ENCODE measurements at regions not wholly inside any gene's neighbourhood (a gene's known extent, or its start where the extent isn't known, plus 50 kb on each side); places are given as distances from the start of the nearest gene placed in this dataset.

DNA sequence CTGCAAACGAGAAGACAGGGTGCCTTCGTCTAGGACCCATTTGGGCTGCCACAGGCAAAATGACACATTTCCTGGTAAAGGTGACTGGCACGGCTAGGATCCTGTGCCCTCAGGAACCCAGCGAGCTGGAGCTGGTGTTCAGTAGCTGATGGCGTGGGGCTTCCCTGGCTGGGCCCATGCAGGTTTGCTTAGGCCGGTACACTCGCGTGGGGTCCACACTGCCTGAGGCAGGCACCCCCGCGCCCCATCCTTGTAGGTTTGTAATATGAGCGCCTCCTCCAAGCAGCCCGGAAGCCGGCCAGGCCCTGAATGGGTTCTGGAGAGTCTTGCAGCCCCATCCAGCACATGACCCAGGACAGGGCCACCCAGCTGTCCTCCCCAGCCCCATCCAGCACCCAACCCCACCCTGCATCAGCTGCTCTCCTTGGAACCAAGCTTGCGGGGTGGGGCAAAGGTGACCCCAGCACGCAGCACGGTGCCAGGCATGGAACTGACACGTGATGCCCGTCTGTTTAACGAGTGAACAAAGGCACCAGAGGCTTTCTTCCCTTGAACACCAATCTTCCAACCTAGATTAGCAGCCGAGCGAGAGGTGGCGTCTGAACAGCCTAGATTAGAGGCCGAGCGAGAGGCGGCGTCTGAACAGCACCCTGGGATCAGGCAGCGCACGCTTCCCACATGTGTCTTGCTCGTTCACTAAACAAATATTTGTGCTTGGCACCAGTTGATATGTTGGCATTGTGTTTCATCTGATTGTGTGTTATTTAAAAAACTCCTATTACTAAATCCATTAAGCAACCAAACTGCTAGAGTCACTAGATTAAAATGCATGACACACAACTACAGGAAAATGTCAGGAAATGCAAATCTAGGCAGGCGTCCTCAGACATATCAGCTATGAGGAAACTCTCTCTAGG is 112.1 kb downstream of the DLL1 start:
- no peak for DNase-seq (ENCODE audit: low read depth in 1 of 2, low spot score in 1 of 2)

DNA sequence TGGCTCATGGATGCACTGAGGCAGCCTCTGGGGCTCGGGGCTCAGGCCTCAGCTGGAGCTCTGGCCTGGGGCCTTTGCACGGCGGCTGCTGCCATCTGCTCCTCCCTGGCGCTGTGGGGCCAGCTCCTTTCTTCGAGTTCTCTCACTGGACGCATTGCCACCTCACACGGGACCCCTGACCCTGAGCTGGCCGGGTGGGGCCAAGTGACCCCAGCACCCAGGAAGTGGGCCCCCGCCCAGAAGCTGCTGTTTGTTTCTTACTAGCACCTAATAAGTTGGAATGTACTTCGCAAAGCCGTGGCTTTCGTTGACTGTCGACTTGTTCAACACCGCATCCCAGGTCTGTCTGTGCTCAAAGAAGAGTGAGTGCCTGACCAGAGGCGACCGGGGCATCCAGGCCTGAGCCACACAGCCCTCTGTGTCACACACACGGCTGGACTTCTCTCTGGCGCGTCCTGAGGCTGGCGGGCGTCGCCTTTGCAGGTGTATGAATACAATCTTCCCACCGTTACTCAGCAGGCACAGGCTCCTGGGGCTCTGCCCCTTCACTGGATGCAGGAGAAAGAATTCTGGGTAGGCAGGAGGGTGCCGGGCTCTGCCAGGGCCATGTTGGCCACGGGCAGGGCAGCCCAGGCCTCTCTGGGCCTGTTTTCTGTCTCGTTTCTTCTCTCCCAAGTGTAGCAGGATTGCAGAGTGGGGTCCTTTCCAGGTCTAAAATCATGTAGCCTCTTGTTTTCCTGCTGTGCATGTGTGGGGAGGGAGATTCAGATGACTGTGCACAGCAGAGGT is 112.9 kb downstream of the DLL1 start:
- no peak for DNase-seq (ENCODE audit: low read depth in 1 of 2, low spot score in 1 of 2)

DNA sequence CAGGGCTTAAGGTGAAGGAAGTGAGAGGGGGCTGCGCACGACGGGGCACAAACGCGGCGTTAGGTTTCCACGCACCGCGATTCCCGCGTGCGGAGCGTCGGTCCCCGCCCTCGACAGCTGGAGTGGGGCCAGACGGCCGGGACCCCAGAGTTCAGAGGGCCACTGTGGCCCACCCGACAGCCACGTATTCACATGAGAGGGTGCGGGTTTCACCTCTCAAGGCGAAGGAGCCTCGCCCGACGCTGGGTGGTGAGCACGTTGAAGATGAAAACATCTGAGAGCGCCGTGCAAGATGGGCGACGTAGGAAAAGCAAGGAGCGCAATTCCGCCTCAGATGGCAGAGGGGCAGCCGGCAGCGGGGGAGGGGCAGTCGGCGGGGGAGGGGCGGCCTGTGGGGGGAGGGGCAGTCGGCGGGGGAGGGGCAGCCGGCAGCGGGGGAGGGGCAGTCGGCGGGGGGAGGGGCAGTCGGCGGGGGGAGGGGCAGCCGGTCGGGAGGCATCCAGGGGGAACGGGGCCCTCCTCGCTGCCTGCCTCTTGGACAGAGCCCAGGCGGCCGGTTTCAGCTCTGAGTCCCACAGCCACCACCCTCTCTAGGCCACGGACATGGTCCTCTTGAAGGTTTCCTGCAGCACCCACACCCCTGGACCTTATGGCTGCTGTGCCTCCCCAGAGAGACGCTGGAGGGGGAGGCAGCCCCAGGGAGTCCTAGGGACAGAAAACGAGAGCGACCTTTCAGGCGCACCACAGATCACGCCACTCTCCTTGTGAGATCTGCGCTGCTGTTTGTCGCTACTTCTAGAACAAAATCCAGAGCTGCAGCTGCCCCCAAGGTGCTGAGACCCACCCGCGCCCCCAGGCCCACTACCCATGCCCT is 113.7 kb downstream of the DLL1 start:
- DNase-seq (ENCODE audit: low read depth in 1 of 2, low spot score in 1 of 2) = no peak

DNA sequence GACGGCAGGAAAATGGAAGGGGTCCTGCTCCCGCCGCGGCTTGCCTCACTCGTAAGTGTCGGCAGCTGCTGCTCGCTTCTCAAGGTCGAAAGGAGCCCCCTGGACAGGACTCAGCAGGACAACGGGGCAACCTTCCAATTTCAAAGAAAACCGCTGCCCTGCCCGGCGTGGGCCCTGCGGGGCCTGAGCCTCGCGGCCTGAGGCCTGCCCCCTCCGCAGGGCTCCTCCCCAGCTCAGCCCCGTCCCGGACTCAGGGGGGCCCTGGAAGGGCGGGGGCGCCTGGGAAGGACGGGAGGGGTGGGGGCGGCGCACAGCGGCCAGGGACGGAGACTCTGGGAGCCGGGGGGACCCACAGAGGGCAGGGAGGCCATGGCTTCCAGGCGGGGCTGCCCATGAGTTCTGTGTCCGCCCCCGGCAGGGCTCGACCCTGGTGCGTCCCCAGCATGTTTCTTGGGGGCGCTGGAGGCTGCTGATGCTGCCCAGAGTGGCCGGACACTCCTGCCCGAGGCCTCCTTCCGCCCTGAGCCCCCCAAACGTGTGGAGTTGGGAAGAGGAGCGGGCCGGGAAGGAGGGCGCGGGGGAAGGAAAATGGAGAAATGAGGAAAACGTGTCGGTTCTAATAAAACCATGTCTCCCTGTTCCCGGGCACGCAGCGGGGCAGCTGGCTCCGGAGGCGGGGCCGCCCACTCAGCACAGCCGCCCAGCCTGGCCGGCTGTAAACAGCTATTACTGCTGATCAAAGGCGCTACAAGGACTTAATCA is 114.6 kb downstream of the DLL1 start:
- no peak for DNase-seq (ENCODE audit: low read depth in 1 of 2, low spot score in 1 of 2)

DNA sequence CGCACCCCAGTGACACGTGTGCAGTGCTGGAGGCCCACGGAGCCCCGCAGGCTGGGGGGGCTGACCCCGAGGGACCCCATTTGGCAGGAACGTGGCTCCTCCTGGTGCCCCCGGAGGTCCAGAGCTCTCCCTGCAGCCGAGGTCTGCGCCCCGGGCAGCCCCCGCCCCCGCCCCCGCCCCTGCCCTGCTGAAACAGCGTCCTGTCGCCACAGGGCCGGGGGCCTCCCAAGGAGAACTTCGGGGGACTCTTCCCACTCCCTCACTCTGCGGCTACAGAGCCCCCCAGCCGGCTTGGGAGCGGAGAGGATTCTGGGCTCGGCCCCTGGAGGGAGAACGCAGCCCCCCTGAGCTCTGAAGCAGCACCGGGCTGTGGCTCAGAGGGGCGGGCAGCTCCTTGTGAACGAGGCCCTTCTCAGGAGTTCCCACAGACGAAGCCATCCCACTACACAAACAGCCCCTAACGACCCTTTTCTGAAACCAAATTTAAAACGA is 115.2 kb downstream of the DLL1 start:
- DNase-seq (ENCODE audit: low read depth in 1 of 2, low spot score in 1 of 2) = no peak

DNA sequence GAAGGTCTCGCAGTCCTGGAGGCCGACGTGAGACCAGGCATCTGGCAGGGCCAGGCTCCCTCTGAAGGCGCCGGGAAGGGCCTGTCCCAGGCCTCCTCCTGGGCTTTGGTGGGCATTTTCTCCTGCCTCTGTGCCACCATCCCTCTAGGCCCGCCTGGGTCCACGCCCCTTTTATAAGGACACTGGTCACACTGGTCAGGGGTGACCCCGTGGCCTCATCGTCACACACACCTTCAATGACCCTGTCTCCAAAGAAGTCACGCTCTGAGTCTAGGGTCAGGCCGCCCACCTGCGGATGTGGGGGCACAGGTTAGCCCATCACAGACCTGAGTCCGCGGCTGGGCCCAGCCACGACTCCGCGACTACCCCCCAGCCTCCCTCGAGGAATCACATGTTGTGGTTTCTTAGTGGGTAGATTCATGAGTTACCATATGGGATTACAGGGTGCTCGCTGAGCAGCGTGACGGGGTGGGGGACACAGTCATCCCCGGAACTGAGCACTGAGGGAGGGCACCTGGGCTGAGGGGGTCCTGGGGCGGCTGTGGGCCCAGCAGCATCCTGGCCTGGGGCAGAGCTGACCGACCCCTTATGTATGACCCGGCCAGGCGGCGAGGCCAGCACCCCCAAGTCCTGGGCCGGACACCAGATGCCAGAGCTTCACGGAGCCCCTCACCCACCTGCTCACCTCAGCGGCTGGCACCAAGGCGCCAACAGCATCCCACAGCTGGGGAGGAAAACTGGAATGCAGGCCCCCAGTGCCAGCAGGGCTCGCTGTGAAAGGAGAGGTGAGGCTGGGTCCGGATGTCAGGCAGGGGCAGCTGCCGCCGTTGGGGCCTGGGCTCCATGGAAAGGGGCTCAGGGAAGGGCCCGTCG is 115.9 kb downstream of the DLL1 start:
- DNase-seq (ENCODE audit: low read depth in 1 of 2, low spot score in 1 of 2) = no peak

DNA sequence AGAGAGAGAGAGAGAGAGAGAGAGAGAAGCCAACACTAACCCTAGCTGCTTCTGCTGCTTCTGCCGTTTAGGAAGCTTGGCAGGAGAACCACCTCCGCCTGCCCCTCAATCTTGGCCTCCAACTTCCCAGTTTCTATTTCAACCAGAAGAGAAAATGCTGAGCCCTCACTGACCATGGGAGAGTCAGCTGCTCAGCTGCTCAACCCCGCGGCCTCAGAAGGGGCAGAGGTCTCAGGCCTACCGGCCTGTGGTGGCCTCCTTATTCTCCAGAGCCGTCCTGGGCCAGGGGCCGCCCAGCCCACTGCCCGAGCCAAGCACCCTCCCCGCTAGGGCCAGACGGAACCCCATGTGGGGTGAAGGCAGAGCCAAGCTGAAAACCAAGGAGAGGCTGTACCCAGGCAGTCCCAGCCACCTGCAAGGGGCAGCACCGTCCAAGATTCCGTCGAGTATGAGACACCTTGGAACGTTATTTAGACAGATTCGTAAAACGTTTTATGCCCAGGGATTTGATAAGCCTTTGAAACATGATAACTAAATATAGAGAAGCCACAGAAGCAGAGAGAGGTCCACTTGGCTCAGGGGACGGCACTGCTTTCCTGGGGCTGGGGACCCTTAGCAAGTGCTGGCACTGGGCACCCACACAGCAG is 116.6 kb downstream of the DLL1 start:
- no peak for DNase-seq (ENCODE audit: low read depth in 1 of 2, low spot score in 1 of 2)

DNA sequence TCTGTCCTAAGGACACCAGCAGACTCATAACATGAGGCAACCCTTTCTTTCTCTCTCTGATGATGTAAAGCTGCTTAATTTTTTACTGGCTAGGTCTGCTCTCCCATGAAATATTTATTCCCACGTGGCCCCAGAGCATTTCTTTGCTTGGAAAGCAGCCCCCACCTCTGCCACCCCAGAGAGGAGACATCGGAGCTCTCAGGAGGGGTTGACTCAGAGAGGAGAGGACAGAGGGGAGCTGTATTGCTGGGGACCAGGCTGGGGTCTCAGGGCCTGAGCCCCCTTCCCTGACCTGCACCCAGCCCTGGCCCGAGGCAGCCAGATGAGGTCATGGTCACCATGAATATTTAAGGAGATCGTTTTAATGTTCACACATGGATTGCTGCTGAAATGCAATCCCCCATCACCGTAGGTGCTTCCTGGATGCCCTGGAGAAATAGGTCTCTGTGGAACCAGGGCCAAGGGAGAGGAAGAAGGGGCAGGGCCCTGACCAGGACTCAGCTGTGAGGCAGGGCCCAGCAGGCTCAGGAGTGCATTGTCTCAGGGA is 117.5 kb downstream of the DLL1 start:
- no peak for DNase-seq (ENCODE audit: low read depth in 1 of 2, low spot score in 1 of 2)

DNA sequence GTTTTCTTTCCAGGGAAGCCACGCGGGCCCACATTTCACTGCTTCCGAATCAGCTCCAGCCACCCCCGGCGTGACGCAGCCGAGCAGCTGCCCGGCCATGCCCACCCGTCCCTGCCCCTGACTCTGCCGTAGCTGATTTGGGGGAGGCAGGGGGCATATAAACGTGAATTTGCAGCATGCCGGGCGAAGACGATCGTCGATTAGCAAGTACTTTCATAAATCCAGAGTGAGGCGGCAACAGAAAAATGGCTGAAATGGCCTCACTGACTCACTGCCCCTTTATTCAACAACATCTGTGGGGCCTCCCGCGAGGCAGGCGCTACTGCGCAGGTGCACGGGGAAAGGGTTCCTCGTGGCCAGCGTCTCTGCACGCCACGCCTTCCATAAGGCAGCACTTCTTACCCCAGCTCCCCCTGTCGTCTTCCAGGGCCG is 118.0 kb downstream of the DLL1 start:
- no peak for DNase-seq (ENCODE audit: low read depth in 1 of 2, low spot score in 1 of 2)

DNA sequence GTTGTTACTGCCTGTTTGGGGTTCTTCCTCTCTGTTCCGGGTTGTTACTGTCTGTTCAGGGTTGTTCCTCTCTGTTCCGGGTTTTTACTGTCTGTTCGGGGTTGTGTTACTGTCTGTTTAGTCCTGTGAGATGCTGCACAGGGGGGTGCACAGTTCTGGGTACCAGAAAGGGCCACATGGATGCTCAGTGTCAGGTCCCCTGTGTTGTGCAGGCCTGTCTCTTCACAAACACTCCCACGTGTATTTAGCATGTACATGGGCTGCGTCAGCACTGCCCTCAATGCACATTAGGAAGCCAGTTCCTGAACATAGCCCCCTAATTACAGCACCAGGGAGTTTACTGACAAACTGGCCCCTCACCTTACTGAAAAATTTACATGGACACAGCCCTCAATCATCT is 118.5 kb downstream of the DLL1 start:
- no peak for DNase-seq (ENCODE audit: low read depth in 1 of 2, low spot score in 1 of 2)

DNA sequence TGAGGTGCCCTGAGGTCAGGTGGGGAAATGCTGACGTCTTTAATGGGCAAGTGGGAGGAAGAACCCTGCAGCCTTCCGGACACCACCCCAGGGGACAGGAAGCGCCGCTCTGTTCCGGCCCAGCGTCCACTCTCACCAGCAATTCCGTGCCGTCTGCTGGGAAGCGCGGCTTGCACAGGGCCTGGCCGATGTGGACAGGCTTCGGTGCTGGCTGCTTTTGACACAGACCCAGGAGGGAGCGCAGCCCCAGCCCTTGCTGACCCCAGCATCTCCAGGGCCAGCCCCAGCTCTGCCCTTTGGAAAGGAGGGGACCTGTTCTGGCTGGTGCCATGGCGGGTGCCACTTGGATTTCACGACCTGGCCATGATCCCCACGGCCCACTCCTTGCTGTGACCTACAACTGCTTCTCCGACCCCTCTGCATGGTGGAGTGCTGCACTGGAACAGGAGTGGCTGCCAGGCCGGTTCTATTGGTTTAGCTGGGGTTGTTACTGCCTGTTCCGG is 123.2 kb downstream of the DLL1 start:
- no peak for DNase-seq (ENCODE audit: low read depth in 1 of 2, low spot score in 1 of 2)

DNA sequence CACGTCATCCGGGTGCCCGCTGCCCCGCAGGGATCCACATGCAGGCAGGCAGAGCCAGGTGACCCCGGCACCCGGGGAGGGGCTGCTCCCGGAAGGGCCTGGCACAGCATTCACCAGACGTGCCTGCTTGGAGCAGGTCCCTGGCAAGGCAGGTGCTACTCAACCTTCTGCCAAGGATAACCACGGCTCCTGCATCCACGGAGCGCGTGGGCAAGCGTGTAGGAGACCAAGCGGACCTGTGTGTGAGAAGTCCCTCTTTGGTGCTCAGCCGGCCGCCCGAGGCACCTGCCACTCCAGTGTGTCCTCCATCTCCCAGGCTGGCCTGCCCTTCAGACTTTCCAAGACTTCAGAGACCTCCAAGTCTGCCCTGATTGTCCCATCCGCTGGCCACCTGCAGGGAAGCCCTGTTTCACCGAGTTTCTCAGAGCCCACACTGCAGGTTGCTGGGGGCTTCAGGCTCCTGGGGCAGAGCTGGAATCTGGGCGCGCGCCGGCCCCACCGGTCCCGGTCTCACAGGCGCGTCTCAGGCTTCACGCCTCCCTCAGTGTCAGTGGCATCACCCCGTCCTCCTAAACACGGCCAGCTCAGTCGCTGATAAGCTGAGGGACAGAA is 124.3 kb downstream of the DLL1 start:
- DNase-seq (ENCODE audit: low read depth in 1 of 2, low spot score in 1 of 2) = no peak

DNA sequence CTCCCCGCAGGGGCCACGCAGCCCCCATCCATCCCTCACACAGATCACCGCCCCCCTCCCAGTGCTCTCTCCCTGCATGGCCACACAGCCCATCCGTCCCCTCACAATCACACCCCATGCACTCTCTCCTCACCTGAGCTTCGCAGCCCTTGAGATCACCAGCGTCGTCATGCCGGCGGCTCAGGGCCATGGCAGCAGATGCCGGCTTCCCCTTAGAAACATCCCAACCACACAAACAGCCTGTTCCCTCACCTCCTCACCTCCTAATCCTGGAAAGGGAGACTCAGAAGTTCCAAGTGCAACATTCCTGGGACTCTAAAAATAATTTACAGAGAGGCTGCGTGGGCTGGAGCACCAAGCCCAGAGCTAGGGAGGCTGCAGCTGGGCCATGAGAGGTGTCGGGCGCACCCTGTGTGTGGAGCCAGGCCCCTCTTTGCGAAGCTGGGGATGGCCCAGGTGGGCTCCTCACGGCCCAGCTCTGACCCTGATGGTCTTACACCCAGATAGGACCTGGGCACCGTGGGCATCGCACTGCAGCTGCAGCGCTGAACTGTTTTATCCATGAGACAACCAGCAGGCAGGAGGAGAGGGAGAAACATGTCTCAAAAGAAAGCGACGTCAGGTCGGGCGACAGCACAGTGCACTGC is 125.3 kb downstream of the DLL1 start:
- no peak for DNase-seq (ENCODE audit: low read depth in 1 of 2, low spot score in 1 of 2)

DNA sequence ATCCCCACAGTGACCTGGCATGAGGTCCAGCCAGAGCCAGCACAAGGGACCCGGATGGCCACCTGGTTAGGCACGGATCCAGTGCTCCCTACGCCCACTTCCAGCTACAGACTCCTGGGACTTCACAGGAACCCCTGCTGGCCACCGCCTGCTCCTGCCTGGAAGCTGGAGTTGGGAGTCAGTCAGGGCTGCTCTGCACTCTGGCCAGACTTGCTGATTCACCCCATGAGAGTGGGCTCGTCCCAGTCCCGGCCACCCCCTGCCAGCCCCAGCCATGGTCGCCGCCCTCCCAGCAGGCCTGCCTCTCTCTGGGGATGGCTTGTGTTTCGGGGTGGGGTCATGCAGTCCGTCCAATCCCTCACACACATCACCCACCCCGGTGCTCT is 125.8 kb downstream of the DLL1 start:
- DNase-seq (ENCODE audit: low read depth in 1 of 2, low spot score in 1 of 2) = no peak

DNA sequence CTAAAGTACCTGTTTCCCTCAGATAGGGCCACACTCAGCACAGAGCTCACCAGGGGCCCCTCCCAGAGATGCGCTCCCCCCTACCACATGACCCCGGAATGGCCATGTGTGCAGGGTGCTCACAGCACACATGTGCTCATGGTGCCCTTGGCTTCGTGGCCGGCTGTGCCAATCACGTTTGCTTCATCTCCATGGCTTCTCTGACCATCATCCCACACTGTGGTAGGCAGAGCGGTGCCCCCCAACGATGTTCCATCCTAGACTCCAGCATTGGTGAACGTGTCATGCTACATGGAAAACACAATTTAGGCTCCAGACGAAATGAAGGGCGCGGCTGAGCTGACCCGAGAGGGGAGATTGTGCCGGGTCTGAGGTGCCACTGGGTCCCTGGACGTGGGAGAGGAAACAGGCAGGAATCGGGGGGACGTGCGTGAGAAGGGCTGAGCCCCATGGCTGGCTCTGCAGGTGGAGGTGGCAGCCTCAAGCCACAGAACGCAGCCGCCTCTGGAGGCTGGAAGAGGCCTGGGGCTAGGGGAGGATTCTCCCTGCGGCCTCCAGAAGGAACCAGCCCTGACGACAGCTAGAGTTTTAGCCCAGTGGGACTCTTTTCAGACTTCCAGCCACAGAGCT is 126.5 kb downstream of the DLL1 start:
- no peak for DNase-seq (ENCODE audit: low read depth in 1 of 2, low spot score in 1 of 2)

DNA sequence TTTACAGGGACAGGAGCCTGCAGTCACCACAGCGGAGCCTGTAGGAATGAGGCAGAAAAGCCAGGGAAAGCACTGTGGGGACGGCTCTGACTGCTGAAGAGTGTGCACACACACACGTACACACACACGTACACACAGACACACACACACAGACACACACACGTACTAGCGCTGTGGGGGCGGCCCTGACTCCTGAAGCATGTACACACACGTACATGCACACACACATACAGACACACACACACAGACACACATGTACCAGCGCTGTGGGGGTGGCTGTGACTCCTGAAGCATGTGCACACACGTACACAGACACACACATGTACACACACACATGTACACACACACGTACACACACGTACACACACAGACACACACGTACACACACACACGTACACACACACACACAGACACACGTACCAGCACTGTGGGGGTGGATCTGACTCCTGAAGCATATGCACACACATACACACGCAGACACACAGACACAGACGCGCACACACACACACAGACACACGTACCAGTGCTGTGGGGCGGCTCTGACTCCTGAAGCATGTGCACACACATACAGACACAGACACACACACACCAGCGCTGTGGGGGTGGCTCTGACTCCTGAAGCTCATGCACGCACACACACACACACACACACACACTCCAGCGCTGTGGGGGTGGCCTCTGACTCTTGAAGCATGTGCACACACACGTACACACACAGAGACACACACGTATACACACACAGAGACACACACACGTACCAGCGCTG is 127.3 kb downstream of the DLL1 start:
- no peak for DNase-seq (ENCODE audit: low read depth in 1 of 2, low spot score in 1 of 2)

All from activated T-helper 1 cell treated with anti-CD3 and anti-CD28 coated beads, Interleukin-2, amount 50 U/mL, for 16 hours (primary cell).